DOHH2 (cell line): ENCODE measurements at regions not wholly inside any gene's neighbourhood (a gene's known extent, or its start where the extent isn't known, plus 50 kb on each side); places are given as distances from the start of the nearest gene placed in this dataset.

Source experiments
- EZH2phosphoT487 ChIP-seq: fragments of 200-600 bp; sonication (generic); IDR thresholded peaks from 2 replicates; pipeline ENCODE4 v1.6.1; 2017; ENCODE audit warnings: borderline replicate concordance, mild to moderate bottlenecking, antibody characterized with exemption, low read length, moderate library complexity, mixed read lengths
- TF ChIP-seq, protein P1 (sequence below): fragments of 200-600 bp; sonication (generic); IDR thresholded peaks from one replicate; pipeline ENCODE4 v1.5.1; 2014; ENCODE audit warnings: antibody characterized with exemption, mild to moderate bottlenecking, low read depth, low read length; ENCODE audit not compliant: poor library complexity, severe bottlenecking

GRCh38 chr5:158563760-158564390 is 535.8 kb downstream of the EBF1 start:
- TF ChIP-seq EZH2phosphoT487, result no peak
- TF ChIP-seq, protein P1, sequence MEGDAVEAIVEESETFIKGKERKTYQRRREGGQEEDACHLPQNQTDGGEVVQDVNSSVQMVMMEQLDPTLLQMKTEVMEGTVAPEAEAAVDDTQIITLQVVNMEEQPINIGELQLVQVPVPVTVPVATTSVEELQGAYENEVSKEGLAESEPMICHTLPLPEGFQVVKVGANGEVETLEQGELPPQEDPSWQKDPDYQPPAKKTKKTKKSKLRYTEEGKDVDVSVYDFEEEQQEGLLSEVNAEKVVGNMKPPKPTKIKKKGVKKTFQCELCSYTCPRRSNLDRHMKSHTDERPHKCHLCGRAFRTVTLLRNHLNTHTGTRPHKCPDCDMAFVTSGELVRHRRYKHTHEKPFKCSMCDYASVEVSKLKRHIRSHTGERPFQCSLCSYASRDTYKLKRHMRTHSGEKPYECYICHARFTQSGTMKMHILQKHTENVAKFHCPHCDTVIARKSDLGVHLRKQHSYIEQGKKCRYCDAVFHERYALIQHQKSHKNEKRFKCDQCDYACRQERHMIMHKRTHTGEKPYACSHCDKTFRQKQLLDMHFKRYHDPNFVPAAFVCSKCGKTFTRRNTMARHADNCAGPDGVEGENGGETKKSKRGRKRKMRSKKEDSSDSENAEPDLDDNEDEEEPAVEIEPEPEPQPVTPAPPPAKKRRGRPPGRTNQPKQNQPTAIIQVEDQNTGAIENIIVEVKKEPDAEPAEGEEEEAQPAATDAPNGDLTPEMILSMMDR, result no peak
